DMS53 treated with DMSO at 0.1 percent for 48 hours (cell line): ENCODE measurements at regions not wholly inside any gene's neighbourhood (a gene's known extent, or its start where the extent isn't known, plus 50 kb on each side); places are given as distances from the start of the nearest gene placed in this dataset.

Source experiments
- DNase-seq: peaks from one replicate; lab custom pipeline; 2025; ENCODE audit not compliant: unreplicated experiment; lab: John Stamatoyannopoulos, UW

DNA sequence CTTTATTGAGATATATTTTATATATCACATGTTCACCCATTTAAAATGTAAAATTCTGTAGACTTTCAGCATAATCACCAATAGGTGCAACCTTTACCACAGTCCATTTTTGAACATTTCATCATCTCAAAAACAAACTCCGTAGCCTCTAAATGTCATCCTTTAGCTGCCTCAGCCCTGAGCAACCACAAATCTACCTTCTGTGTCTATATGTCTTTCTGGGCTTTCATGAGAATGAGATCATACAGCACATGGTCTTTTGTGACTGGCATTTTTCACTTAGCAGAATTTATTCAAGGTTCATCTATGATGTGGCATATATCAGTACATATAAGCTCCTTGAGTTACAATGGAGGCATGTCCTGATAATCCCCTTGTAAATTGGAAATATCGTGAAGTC, 320.5 kb downstream of the ETS1 start:
- no peak for DNase-seq

DNA sequence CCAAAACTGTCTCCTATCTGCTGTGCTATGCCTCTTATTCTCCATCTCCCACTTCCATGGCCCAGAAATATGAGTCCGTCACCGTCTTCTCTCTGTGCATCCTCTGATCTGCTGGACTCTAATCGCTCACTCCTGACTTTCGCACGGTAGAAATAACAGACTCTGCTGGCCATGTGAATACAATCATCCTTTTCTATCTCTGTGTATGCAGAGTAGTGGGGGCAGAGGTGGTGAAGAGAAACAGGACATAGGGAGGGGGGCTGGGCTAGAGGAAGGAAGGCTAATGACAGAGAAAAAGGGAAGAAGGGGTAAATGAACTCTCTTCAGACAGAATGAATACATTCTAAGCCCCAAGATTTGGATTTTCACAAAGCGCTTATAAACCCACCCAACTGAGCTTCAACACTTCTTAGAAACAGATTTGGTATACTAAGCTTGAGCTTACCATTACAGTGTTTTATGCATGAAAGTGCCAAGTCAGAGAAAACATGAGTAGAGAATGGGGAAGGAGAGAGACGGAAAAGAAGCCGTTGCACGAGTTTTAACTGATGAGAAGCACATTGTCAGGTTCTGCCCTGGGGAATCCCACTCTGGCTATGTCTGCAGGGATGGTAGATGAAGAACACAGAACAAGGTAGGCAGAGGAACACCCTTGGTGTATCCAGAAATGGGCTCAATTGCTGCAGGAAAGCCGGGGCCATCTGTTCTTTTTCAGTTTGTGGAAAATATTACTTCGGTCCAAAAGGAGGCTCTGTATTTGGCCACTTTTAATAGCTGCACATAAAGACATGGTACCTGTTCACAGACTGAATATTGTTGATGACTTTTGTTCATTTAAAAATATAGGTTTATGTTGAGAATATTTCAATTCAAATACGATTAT, 324.7 kb downstream of the ETS1 start:
- no peak for DNase-seq

DNA sequence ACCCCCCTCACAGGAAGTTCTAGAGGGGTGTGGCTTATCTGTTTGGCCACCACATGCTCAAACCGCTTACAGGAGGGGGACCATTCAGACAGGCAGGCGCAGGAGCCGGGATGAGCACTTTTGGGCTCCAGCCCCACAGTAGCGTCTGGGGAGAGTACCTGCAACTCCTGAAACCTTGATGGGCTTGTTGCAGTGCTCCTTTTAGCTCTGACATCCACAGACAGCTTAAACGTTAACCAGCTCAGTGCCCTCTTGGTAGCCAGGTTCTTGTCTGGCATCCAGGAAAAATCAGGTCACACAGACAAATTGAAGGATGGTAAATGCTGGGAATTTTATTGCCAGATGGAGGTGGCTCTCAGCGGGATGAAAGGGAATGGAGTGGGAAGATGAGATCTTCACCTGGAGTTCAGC, 326.3 kb downstream of the ETS1 start:
- no peak for DNase-seq

DNA sequence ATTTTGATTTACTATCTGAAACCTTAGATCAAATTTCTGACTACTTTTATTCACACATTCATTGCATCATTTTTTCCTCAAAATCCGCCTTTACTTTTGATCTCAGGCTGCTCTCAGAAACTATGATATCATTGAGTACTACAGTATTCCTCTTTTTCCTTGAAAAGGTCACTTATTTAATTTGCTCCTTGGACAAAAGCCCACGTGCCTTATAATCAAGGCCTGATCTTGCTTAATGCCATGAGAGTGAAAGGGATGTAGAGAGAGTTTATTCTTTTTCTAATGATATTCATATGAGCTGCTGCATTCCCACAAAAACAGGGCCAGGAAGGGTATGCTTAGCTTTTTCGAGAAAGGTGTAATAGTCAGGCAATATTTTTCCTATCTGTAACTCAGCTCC, 327.0 kb downstream of the ETS1 start:
- no peak for DNase-seq

DNA sequence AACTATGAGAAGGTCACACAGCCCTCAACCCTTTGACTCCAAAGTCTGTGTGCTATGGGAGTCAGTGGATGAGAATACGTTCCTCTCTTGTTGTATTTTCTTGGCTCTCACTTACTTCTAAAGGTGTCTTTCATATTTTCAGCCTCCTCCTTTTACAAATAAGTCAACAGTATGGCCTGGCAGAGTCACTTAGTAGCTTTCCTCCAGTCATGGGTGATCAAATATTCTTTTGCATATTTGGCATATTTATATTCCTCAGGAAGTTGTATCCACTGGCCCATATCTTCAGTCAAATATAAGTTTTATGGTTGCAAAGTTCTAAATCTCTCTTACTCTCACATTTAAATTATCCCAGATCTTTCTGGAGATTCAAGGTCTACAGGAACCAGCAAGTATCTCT, 327.5 kb downstream of the ETS1 start:
- DNase-seq, result no peak

DNA sequence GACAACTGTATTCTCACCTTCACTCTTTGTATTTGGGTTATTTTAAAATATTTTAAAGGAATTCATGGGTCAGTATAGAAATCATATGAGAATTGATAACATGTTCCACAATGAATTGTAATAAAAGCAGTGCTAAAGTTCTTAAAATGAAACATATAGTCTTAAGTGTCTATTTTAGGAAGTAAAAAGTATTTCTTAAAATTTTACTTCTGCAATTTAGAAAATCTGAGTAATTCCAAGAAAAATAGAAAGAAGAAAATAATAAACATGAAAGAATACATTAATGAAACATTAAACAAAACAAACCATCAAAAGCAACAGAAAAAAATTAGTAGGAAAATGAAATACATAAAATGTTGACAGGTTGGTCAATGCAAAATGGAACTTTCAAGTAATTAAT, 332.4 kb downstream of the ETS1 start:
- DNase-seq, result no peak

DNA sequence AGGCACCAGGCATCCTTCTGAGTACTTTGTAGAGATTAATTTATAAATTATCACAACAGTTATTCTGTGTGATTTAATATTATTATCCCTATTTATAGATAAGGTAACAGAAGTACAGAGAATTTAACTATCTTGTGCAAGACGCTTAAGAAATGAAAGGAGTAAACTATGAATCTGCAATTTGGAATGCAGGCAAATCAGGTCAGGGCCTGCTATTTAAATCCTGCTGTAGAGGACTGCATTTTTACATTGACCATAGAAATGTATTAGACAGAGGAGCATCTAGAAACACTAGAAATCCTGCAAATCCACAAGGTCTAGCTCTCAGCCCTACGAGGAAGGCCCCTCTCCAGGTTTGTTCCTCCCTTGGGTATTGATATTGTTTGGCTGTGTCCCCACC, 336.2 kb downstream of the ETS1 start:
- no peak for DNase-seq

DNA sequence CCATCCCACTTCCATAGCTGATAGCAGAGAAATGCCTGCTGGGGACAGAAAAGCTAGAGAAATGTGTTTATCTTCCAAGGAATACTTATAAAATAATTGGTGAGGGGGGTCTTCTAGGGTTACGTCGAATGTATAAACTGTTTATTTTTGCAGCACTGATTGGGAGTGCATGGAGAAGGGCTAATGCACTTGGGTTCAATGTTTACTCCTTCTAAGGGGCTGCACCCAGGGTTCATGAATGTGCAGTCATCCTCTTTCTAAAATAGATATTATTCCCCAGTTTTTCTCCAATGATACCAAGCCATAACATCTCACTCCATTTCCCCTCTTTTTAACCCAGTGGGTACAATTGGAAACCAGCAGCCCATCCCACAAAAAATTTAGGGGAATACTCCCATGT, 336.9 kb downstream of the ETS1 start:
- DNase-seq, result no peak

DNA sequence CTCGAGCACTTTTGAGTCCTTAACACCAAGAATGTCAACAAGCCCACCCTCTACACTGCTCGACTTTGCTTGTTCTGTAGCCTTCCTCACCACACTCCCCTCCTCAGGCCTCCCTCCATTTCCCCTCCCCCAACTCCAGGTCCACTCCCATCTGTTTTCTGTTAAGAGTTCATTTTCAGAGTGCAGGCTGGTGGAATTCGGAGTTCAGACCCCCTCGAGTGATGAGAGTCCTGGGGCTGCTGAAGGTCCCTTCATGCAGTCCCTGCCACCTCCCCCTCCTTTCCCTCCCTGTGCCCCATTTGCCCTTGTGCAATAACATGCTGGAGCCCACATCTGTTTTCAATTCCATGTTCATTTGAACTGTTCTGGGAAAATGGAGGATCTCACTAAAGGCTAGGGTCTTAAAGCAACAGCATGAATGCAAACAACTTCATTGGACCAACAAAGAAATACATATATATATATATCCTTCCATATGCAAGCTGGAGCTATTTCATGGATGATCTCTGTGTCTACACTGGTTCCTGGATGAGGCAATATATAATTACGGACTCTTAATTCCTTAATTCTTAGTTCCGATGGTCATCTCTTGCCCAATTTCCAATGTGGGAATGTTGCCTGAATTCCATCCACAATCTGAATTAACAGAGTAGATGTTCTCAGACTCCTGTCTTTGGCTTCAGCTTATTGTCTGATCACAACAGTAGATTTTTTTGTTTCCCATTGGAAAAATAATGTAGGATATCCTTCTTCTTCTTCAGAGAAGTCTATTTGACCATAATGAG, 340.4 kb downstream of the ETS1 start:
- no peak for DNase-seq

DNA sequence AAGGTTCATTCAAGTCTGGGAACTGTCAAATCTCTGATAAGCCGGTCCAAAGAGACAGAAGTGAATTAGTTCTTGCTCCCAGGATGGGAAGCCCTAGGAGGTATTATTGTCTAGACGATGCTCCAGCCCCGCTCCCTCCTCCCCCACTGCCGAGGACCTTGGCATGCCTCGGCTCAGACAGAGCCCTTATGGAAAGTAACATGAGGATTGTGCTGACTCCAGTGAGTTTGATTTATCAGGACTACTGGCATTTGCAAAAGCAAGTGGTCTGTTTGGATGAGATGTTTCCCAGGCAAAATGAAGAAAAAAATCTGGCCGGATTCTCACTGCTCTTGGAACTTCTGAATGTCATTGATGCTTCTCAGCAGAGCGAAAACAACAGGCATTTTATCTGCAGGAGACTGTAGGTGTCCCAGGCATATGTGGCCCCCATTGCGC, 341.0 kb downstream of the ETS1 start:
- no peak for DNase-seq

DNA sequence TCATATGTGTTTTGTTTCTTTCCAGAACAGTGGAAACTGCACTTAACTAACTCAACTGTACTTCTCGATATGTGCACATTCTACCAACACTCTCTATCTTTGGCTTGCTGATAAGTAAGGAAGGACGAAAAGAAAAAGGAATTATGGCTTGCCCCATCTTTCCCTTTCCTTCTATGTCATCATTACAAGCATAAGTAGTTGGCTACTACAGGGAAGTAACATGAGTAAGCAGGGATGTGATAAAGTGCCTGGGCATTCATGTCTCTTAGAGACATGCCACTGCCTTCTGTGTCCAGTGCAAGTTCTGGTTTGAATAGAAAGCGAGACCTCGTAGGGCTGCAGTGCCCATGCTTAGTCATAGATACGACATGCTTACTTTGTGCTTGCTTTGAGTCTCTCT, 342.5 kb downstream of the ETS1 start:
- no peak for DNase-seq

DNA sequence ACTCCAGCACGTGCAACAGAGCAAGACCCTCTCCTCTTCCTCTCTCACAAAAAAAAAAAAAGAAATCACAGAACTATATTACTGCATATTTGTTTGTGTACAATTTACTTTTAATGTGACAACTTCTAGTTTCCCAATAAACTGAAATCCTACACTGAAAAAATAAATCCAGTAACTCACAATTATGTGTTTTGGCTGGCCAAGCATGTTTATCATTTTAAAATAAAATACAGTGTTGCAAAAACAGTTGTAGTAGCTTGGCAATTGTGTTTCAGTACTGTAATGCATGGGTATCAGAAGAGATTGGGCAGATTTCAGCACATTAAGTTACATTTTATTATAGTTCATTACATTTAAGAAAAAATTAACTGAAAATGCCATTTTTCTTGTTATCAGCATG, 344.9 kb downstream of the ETS1 start:
- DNase-seq, result no peak

DNA sequence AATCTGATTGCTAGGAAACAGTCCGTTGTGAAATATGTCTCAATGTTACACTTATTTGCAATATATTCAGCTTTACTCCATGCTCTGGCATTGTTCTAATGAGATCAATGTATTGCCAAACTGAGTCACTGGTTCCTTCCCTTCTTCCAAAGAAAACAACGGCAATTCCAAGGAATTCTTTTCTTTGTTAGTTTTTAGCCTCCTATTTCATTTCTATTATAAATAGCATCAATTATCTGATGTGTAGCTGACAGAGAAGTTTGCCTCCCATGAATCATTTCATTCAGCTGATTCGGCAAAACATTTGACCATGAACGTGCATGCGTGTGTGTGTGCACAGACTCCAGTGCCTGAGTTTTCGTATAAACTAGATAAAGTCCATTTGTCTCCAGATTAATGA, 346.8 kb downstream of the ETS1 start:
- DNase-seq, result no peak

DNA sequence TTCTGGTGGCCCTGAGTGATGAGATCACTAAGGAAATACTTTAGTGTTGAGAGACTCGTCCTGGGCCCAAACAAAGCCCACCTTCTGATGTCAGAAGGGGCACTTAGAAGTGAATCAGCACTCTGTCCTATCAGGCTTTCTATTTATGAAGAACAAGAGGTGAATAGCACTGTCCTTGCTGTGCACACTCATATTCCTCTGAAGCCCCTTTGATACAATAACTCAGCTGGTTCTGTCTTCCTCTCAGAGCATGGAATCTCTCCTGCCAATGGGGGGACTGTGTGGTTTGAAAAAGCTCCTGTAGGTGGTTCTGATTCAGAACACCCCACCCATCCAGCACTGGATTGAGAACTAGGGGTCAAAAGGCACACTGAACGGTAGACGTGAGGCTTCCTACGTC, 348.1 kb downstream of the ETS1 start:
- no peak for DNase-seq

DNA sequence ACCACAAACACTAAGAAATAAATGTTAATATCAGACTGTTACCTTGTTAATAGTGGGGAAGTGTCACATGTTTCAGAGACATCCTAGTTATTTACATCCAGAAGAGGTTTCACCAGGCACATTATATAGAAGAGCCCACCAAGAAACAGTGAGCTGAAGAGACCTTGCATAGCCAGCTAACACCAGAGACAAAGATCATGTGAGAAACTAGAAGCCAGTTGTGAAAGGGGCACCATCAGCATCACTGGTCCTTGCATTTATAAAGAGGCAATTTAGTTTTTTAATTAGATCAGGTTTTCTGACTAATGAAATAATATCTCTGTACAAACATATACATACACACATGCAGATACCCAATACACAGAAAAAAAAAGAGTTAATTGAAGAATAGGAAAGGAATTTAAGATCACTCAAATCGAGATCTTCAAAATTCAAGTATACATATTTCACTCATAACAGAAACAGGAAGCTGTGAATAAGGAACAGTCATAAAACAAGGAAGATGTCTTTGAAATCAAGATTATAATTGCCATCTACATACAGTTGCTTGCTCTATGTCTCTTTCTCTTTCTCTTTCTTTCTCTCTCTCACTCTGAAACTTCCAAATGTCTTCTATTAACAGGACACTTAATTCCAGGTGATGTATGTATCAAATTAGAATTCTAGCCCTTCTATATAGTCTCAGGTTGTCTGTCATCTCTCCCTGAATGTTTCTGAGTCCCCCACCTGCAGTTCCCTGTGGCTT, 348.7 kb downstream of the ETS1 start:
- DNase-seq, result no peak

DNA sequence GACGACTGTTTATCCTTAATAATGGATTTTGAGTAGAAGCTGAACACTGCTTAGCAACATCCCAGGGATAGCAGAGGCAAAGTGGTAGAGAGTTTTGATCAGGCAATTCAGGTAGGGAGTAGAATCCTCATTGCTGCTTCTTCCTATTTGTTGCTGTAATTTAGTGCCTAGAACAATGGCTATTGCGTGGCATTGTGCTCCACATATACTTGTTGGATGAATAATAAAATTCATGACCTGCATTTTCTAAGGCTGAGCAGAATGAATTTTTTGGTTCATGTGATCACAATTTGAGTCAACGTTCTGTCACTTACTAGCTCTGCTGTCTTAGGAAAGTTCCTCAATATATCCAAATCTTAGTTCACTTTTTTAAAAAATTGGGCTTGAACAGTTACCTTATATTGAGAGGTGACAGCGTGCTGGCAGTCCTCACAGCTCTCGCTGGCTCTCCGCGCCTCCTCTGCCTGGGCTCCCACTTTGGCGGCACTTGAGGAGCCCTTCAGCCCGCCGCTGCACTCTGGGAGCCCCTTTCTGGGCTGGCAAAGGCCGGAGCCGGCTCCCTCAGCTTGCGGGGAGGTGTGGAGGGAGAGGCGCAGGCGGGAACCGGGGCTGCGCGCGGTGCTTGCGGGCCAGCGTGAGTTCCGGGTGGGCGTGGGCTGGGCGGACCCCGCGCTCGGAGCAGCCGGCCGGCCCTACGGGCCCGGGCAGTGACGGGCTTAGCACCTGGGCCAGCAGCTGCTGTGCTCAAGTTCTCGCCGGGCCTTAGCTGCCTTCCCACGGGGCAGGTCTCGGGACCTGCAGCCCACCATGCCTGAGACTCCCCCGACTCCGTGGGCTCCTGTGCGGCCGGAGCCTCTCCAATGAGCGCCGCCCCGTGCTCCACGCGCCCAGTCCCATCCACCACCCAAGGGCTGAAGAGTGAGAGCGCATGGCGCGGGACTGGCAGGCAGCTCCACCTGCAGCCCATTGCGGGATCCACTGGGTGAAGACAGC, 350.6 kb downstream of the ETS1 start:
- DNase-seq, result no peak

DNA sequence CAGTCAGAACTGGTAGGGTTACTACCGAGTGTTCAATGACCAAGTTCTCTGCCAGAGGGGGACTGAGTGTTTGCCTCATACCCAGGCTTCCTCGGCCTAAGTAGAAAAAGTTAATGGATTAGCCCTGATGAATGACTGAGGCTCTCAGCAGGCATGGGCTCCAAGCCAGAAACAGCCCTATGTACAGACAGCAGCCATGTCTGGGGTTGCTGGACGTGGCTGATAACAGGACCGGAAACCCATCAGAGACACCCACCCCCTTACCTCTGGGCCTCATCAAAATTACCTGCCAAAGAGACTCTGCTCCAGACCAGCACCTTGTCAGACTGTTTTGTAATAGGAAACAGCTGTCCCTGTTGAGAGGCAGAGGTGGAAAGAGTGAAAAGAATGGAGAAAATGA, 351.4 kb downstream of the ETS1 start:
- DNase-seq, result no peak

DNA sequence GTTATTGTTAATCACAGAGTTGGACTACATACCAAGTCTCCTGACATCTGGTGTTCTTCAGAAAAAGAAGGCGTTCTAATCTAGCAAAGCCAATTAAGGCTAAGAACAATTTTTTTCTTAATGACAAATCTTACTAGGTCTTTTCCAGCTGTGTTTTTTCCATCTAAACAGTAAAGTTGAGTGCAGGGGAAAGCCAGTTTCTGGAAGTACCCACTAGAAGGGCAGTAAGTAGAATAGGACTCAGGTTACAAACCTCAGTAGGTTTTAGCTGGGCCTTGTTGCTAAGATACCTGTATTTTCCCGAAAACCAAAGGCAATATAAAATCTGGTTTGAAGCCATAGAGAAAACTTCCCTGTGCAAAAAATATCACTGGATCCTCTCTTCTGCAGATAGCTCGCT, 351.9 kb downstream of the ETS1 start:
- no peak for DNase-seq

DNA sequence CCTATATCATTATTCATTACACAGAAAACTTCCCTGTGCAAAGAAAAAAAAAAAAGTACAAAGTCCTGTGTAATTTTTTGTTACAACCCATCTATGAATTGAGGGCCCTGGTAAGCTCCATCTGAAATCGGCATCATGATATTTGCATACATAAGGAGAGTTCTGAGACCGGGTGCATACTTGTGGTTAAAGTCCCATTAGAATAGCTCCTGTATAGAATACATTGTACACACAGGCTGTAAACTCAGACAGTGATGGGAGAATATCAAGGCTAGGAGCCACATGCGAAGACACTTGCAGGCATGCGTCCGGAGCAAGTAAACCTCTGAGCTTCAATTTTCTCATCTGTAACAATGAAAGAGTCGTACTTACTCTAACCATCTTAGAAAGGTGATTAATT, 353.2 kb downstream of the ETS1 start:
- DNase-seq, result no peak

DNA sequence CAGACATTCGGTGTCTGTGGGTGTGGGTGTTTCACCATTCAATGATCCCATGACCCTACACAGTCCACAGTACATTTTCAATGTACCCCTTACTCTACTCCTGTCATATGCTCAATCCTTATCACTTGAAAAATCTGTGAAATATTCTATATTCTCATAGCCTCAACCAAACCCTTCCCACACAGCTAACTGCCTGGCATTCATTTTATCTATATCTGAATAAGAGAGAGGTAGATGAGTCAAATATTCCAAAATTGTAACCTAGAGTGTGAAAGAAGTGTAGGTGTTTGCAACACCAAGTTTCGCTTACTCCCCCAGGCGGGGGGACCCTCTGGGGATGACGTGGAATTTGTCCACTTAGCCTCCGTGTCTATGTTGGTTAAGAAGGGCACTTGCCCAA, 354.8 kb downstream of the ETS1 start:
- DNase-seq, result no peak
